Head of caudate nucleus (tissue), 42 donors: ENCODE measurements at regions not wholly inside any gene's neighbourhood (a gene's known extent, or its start where the extent isn't known, plus 50 kb on each side); places are given as distances from the start of the nearest gene placed in this dataset.

ENCODE experiments used
- DNase-seq, 42 donors: peaks; one replicate each; pipeline versions ENCODE4 v3.0.0 to v3.0.0-alpha.2; 2020 to 2021; ENCODE audit warnings: mixed read lengths in 7 of 42
- intact Hi-C: fragments of 100-400 bp; cut with DNase I; formaldehyde crosslinking; loops from one replicate; pipeline ENCODE4 v1.15.0; 2022

DNA sequence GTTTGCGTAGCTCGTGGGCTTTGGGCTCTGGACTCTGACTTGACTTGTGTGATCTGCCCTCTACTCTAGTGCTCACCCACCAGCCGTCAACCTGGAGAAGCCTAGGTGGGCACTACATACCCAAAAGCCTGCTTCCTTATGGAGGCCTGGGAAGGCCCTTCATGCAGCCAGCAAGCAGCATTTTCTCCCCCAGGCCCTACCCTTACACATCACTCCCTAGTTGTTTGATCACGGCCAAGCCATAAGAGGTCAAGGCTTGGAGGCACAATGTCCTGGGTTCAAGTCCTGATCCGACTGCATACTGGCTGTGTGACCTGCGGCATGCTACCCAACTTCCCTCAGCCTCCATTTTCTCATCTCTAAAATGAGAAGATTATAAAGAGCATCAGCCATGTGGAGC lies 151.3 kb upstream of the EGFLAM start:
- intact Hi-C loops = no loop called here
- DNase-seq = no peak

DNA sequence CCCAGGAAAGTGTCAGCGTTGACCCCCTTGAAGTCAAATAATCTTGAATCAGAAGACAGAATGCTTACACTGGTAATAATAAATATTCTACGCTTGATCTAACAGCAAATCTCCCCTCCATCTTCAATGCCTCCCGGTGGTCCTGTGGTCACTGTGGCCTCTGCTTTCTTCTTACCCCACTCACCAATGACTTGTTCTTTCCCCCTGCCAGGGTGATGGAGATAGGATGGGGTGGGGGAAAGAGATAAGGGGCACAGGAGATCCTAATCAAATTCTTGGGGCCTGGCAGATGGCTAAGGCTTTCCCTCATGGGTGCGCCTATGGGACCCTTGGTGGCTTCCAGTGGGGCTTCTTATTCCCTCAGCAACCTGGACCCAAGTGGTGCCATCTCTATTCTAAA lies 152.6 kb upstream of the EGFLAM start:
- no peak for DNase-seq
- intact Hi-C loops = no loop called here

DNA sequence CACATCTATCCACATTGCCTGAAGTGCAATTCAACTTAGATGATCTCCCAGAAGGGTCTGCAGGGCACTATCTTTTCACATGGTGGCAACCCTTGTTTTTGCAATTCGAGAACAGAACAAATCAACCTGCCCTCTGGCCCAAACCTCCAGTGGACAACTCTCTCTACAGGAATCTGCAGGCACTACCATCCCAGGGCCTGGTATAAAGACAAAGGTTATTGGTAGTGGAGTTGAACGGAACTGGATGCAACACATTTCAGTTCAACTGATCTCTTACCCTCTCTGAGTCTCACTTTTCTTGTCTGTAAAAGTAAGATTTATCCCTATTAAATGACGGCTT lies 153.2 kb upstream of the EGFLAM start:
- intact Hi-C loops = no loop called here
- no peak for DNase-seq

DNA sequence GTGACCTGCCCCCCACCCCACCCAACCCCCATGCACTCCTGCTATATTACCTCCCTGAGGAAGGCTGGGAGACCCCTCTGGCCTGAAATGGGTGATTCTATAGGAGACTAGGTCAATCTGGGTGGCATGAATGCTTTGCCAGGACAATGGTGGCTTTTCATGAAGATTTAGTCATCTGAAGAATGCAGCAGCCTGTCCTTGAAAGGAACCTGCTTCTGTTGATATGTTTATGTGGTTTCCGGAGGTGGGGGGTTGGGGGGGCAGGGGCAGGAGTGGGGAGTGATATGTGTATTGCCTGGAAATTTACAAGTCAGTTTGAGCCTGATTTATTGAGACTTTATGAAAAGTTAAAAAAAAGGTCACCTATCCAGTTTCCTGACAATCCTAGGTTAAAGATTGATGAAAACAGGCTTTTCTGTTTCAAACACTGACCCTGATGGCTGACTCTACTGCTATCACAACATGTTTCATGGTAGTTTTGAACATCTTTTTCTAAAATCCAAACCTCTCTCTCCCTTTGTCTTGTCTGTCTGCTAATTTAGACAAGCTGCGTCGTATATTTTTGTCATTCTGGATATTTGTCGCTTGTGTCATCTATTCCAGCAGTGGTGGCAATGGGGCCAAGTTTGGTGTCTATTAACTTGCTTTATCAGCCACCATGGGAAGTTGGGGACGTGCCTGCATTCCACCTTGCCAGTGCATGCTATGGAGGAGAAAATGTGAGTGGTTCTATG lies 153.7 kb upstream of the EGFLAM start:
- no peak for DNase-seq
- intact Hi-C loops = no loop called here

DNA sequence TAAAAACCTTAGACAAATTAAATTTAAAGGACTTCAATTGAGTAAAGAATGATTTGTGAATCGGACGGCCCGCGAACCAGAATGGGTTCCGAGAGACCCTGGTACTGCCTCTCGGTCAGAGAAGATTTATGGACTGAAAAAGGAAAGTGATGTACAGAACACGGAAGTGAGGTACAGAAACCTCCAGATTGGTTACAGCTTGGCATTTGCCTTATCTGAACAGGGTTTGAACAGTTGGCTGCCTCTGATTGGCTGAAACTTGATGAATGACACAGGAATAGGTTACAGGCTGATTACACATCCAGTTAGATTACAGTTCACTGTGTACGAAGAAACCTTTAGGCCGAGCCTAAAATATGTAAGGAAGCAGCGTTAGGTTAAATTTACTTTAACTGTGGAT lies 156.5 kb upstream of the EGFLAM start:
- intact Hi-C loops = no loop called here
- DNase-seq = no peak

DNA sequence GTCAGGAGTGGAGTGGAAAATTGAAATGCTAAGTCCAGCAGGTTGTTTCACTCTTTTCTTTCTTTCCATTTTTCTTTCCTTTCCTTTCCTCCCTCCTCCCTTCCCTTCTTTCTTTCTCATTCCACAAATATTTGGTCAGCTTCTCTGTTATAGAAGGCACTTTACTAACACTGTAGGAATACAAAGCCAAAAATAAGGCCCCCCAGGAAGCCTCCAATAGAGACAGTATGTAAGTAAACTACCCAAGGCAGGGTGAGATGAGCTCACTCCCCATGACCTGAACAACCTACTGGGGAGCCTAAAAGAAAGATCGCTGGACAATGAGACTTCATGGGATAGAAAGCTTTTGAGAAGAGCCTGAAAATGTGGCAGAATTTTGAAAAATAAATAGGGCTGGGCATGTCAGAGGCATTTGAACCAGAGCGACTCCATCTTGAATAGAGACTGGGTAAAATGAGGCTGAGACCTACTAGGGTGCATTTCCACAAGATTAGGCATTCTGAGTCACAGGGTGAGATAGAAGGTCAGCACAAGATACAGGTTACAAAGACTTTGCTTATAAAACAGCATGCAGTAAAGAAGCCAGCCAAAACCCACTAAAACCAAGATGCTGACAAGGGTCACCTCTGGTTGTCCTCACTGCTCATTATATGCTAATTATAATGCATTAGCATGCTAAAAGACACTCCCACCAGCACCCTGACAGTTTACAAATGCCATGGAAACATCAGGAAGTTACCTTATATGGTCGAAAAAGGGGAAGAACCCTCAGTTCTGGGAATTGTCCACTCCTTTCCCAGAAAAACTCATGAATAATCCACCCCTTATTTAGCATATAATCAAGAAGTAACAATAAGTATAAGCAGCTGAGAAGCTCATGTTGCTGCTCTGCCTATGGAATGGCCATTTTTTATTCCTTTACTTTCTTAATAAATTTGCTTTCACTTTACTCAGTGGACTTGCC lies 158.9 kb upstream of the EGFLAM start:
- intact Hi-C loops = no loop called here
- DNase-seq = no peak

DNA sequence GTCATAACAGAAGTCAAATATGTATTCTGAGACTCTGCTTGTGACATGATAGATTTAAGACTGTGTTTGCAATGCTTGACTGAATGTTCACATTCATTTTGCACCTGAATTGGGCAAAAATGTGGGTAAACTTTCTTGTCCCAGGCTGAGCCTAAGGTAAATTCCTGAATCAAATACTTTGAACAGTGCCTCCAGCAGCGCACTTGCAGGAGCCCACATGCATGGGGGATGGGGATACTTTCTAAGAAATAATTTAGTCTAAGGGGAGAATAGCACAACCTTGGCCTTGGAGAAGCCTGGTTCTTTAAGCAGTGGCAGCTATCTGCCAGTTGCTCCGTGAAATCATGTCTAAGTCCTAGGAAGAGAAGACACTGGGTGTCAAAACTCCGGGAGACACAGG lies 163.5 kb upstream of the EGFLAM start:
- DNase-seq = no peak
- intact Hi-C loops = no loop called here

DNA sequence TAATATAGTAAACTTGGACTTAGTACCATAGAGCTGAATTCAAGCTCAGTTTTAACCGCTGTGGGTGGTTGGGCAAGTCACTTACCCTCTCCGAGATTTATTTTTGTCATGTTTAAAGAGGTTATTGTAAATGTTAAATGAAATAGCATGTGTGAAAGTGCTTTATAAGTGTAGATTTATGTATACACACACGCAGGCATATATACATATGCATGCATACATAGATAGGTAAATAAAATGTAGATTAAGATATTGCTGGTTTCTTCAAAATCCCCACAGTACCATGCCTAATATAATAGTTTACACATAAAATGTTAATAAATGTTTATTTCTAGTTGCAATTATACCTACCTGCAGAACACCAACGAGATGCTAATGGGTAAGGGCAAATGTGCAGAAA lies 164.5 kb upstream of the EGFLAM start:
- DNase-seq = no peak
- intact Hi-C loops = no loop called here

DNA sequence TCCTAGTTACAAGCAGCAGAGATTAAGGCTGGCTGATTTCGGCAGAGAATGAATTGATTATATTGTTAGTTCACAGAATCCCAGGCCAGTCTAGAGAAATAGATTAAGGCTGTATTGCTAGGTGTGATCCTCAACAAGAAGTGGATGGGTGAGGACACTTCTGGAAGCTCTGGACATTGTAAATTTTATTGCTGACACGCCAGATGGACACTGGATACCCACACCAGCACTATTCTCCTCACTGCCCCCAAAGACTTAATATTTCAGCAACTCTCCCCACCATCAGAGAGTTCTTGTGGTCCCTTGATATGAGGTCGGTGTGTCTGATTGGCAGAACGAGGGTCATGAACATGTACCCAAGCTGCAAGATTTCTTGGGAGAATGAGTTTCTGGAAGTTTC lies 171.6 kb upstream of the EGFLAM start:
- intact Hi-C loops = no loop called here

DNA sequence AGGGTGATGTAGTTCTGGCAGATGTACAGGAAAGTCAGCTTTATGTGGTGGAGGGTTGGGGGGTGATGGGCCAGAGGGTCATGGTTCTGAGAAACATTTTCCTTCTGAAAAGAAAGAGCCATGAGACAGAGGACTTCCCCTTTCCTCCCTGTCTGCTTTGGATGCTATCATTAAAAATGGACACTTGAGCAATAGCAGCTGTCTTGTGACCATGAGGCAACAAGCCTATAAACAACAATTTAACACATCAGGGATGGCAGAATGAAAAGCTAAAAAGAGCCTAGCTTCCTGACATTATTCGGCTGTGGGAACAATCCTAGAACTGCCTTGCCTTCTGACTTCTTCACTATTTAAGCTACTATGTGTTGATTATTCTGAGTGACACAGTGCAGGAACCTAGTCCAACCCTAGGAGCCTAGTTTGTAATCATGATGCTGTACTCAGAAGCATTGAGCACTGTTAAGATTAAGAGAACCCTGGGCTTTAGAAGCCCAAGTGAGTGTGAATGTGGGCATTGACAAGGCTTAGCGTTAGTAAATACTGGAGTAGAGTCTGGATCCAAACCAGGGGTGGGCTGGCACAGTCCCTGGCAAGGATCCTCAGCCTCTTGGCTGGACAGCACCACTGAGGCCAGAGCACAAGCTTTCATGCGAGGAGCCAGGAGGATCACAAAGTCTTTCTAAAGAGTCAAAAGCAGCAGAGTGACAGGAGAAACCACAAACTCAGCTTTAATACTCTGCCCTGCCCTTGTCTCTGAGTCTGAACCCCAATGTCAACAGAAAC lies 178.5 kb upstream of the EGFLAM start:
- DNase-seq = peak in 2 of 42 donors; percentile 3 to 9
- intact Hi-C loops = no loop called here

More for the DNA sequence above, 171.6 kb upstream of the EGFLAM start:
- no peak for DNase-seq

DNA sequence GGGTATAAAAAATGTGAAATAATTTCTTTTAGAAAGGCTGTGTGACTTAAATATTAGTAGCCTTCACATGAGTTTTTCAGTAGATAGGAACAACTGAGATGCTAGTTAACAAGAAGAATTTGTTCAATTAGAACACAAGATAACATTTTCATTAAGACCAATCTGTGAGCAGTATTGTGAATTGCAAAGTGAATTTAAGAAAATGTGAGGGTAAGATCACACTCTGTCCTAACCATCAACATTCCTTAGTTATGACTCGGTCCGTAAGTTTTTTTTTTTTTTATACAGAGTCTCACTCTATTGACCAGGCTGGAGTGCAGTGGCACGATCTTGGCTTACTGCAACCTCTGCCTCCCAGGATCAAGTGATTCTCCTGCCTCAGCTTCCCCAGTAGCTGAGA lies 180.2 kb upstream of the EGFLAM start:
- intact Hi-C loops = no loop called here
- no peak for DNase-seq

DNA sequence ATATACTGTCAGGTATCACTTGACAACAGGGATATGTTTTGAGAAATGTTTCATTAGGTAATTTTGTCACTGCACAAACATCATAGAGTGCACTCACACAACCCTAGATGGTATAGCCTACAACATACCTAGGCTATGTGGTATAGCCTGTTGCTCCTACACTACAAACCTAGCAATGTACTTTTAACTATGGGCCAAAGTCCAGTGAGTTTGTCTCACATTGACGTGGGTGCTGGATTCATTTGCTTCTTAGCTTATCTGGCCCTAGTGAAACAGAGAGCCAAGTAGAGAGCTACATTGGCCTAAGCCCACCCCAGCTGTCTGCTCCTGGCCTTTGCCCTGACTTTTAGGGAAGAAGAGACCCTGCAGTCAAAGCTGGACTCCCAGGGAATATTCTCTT lies 180.7 kb upstream of the EGFLAM start:
- DNase-seq = no peak
- intact Hi-C loops = no loop called here

DNA sequence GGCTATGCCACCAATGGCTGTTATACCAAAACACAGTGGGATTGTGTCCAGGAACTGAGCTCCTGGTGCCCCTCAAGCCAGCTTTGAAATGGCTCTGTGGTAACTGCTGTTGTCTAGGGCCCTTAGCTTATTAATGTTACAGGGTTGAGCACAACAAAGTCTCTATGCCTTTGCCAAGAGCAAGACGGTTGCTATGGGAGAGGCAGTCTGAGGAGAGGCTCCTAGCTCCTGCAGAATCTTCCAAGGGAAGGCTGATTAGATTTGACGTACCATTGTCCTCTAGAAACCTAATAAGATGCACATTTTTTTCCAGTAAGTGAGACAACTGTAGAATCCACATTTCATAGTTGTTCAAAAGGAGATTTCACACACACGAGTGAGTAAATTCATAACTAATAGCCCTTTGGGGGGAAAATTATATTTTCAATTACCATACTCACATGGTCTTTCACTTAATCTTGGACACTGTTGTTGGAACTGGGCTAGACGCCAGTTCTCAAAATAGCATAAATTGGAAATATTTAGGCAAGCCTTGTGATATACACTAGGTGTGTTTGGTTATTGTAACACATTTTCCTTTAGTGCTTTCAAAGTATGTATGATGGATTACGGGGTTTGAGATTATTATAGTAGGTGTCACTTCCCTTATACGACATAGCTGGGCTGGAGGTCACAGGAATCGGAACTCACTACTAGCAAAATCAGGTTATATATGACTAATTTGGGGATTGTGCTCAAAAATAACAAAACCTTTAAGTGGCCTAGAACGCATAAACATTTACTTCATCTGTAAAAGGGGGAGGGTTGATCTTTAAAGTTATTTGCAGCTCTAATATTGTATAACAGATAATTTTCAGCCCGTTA lies 186.3 kb upstream of the EGFLAM start:
- no peak for DNase-seq
- intact Hi-C loops = no loop called here

DNA sequence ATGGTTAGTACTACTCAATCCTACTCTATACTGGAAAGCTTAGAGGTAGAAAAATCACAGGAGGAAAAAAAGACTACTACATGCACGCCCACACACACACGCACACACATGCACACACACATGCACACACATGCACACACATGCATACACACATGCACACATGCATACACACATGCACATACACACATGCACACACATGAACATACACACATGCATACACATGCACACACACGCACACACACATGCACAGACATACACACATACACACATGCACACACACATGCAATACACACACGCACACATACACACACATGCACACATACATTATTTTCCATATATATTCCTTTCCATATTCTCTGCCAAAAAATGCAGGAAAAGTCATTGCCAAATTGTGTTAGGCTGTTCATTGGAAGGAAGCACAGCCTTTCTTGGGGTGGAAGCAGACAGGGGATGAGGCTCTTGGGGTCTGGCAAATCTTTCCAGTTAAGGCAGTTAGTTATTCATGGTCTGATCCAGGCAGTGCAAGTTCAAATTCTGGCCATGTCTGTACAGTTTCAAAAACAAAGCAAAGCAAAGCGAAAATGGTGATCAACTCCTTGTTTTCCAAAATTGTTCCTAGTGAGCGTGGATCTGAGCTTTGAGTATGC lies 187.9 kb upstream of the EGFLAM start:
- no peak for DNase-seq
- intact Hi-C loops = no loop called here

DNA sequence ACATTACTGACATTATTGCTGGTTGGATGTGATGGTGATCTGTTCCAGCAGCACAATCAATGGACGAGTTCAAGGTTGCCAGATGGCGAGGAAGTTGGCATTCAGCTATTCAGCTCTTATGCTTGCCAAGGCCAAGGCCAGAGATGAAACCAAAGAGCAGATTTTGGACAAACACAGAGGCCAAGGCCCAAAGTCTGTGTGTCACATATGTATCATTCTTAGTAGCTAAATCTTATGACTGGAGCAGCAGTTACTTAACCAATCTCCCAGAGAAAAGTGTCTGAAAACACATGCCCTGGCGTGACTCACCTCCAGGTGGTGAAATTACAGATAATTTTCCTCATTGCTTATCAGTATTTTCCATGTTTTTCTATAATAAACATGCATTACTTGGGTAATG lies 189.0 kb upstream of the EGFLAM start:
- intact Hi-C loops = no loop called here
- peak in 10 of 42 donors; percentile 3 to 43 (median 7) for DNase-seq

DNA sequence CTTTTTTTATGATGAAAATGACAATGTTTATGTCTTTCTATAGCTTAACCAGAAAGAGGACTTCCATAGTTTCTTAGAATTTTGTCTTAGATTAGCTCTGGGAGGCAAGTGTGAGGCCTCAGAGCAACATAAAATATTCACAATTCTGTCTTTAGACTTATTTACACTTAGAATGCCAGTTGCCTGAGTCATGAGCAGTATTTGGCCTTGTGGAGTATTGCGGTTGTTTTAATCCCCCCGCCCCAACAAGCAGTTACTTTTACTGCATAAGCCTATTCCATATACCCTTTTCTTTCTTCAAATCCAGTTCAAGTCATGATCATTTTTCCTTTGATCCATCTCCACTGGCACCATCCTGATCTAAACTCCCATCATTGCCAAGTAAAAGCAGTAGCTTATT lies 198.0 kb upstream of the EGFLAM start:
- intact Hi-C loops = no loop called here
- DNase-seq = no peak

DNA sequence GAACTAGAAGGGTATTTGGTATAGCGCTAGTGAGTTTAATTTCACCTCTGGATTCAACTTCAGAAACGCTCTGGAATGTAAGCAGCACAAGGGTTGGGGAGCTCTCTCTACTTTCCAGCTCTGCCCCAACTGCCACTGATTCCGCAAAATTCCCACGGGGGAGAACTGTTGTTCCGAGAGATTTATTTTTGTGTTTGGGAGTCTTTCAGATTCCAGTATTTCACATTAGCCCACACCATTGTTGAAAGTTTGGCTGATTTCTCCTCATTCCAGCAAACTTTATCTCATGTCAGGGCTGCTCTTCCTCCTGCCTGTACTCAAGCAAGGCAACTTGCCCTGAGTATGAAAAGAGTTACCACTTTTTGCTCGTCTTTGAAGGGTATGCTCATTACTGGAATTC lies 198.5 kb upstream of the EGFLAM start:
- intact Hi-C loops = no loop called here
- DNase-seq = no peak

DNA sequence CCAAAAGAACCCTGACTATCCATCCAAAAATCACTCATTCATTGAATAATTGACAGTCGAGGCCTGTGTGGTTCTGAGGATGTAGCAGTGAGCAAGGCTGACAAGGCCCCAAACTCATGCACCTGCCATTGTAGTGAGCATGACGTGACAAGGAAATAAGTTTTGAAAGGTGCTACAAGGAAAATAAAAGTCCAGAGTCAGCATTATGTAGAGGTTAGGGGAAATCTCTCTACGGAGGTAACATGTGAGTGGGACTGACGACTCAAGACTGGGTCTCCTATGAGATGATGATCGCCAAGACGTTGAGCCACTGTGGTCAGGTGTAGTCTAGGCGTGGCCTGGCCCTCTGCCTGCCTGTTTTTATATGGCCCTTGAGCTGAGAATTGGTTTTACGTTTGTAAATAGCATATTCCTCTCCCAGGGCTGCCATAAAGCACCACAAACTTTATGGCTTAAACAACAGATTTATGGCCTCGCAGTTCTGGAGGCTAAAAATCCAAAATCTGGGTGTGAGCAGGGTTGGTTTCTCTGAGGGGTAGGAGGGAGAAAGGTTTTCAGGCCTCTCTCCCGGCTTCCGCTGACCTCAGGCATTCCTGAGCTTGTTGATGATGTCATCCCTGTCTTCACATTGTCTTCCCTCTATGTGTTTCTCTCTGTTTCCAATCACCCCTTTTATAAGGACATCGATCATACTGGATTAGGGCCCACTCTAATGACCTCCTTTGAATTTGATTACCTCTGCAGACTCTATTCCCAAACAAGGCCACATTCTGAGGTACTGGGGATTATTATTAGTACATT lies 206.4 kb upstream of the EGFLAM start:
- no peak for DNase-seq
- intact Hi-C loops = no loop called here
